HG03025 (cell line): ENCODE measurements at regions not wholly inside any gene's neighbourhood (a gene's known extent, or its start where the extent isn't known, plus 50 kb on each side); places are given as distances from the start of the nearest gene placed in this dataset.

Source experiments
- ATAC-seq: cut with Tn5 transposase; IDR thresholded peaks from one replicate; pipeline ENCODE4 v1.9.1; 2021; ENCODE audit warnings: mild to moderate bottlenecking, moderate library complexity; ENCODE audit not compliant: unreplicated experiment, low FRiP score

- no peak for ATAC-seq
Observed at GRCh38 chr3:63037116-63037515, 161.9 kb upstream of the CADPS start.

GRCh38 chr3:63042833-63043232, 167.6 kb upstream of the CADPS start:
- no peak for ATAC-seq

- ATAC-seq, result no peak
Observed at GRCh38 chr3:63043631-63044030, 168.4 kb upstream of the CADPS start.

DNA sequence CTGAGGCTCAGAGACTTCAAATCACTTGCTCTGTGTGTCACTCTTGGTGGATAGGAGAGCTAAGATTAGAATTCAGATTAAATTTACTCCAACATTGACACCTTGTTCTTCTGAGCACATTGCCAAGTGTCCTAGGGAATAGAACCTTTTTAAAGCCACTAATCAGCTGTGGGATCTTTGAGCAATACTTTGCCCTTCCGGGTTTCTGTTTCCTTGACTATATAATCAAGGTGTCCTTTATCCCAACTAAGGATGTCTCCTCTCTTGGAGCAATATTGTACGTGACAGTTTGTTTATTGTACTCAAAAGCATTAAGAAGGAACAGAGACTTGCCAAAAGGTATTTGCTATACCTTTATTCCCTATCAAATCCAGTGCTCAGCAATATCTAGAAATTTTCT, 170.9 kb upstream of the CADPS start:
- ATAC-seq, result no peak

DNA sequence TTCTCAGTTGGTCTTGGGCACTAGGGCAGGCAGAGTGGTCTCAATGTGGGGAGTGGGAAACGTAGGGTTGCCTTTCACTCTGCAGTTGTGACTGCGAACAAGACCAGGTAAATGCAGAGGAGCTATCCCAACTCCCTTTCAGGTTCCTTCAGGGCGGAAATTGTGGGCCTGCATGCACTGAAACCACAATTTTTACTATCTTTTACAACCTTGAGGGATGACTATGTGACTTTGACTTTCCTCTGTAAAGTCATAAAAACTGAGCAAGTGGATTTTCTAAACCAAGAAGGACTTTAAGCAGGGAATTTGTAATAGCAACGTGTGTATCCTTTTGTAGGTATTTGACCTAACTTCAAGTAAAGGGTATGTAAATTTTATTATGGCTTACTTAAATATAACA, 171.4 kb upstream of the CADPS start:
- no peak for ATAC-seq

DNA sequence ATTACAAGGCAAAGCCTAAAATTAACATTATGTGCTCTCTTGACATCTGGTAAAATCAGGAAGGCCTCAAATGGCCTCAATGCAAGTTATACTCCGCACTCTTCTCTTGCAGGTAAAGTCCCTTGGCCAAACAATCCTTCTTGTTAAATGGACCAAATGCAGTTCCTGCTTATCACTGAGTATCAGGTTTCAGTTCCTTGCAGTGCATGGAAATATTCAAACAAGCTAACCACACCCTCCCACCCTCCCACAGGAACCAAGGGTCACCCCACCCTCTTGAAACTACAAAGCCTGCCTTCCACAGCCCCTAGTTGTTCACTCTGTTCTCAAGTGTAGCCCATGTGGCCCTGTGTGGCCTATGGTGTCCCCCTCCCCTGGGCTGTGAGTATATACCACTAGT, 171.9 kb upstream of the CADPS start:
- ATAC-seq, result peak; percentile 57

DNA sequence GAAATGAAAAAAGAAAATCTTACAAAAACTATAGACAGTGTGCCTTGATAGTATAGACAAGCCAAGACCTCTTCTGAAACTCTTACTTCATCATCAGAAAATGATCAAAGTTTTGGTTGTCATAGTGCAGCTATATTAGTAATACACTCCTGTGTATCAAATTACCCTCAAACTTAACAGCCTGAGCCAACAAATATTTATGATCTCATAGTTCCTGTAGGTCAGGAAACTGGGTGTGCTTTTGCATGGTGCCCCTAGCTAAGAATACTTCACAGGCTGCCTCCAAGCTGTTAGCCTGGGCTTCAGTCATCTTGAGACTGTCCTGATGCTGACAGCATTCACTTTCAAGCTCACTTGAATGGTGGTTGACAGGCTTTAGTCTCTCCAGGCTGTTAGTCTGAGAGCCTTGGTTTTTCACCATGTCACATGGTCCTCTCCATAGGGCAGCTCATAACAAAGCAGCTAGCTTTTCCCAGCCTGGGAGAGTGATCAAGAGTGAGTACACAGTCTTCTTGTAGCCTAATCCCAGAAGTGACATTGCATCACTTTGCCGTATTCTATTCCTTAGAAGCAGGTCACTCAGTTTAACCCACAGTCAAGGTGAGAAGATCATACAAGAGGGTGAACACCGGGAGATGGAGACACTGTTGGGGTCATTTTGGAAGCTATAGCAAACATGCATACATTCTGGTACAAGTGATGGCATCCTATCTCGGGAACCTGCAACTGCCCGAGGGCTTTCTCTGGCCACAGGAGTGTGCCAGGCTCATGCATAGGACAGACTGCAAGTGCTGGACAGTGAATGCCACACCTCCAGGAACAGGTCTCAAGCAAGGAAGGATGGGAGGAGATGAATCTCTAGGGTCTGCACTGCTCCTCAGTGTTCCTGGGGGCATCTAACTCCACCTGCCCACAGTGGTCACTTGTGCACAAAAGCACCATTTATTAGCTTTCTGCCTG, 173.4 kb upstream of the CADPS start:
- no peak for ATAC-seq

DNA sequence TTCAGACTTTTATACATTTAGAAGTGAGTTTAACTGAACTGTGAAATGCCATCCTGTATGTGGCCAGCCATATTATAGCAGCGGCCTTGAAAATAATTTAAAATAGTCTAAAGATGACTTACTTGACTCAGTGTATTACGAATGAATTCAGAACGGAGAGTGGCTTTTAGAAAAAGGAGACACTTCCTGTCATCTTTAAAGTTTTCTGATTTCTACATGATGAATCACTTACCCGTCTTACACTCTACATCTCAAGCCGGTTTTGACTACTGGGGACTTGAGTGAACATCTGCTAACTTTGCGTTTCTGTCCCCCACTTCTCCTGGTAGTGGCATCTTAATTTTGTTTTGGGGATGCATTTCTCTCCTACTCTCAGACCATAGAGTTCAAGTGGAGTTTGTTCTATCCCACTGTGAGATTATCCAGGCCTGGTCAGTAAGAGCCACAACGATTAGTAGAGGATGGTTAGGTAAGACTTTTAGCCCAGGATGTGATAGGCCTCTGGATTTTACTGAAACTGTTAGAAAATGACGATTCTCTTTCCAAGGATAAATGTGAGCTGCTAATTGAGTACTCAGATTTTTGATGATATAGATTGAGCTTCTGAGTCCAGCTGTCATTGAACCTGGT, 175.4 kb upstream of the CADPS start:
- no peak for ATAC-seq

DNA sequence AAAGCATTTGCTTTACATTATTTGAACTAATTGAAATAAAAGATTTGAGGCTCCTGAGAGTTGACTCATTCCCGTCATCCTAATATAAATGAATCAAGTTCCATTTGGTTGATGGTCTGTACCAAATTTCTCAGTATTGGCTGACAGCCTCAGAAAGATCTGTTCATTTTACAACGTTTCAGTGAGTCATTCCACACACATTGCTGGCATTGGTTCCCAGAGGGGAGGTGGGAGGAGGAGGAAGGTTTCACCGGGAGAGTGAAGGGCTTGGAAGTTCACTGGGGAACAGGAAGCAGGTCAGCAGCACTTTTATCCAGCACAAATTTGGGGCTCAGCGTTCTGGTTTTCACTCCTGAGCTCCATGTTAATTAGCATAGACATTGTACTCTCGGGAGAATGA, 176.7 kb upstream of the CADPS start:
- no peak for ATAC-seq

- no peak for ATAC-seq
Observed at GRCh38 chr3:63056932-63057331, 181.7 kb upstream of the CADPS start.

DNA sequence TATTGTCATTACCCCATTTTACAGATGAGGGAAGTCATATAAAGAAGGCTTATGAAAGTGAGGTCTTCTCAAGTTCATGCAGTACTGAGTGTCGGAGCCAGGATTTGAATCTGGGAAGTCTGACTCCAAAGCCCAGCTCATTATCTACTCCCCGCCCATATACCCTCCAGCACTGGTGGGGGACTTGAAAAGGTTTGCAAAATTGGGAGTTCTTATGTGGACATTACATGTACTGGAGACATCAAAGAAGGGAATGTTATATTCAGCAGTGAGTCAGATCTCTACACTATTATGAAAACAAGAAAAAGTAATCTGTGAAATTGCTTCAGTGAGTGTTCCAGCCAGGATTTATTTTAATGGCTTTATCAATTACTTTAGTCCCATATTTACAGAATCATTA, 185.2 kb upstream of the CADPS start:
- no peak for ATAC-seq

DNA sequence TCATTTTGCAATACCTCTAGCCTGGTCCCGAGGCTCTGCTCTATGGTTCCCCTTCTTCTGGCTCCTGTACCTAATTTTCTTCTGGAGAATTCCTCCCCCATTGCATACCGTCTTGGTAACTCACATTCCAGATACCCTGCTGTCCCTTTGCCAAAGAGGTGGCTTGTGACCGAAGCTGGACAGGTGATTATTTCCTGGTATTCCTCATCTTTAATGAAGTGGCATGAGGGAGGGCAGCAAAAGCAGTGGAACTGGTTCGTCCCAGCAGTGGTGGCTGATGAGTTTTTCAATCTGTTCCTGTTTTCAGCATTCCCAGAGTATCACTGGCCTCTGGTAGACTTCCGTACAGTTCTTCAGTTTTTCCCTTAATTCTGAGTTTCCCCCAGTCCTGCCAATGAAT, 186.2 kb upstream of the CADPS start:
- no peak for ATAC-seq

DNA sequence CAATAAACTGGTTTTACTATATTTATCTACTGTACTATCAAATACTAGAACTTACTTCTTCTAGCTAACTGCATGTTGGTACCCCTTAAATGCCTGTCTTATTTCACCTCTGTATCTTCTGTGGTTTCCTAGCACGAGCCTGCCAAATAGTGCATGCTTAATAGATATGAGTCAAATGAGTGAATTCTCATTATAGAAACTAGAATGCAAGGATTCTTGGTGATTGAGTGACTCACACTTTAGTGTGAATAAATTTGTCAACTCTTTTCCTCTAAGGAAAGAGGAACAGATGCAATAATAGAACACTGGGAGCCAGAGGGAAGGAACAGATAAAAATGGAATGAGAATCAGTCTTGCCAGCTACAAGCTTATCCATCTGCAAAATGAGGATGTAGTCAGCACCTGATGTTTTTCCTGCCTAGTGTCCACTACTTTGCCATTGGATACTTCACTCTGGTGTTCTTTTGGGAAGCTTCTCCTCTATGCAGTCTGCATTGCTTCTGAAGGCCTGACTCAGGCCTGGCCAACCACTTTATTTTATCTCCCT, 189.1 kb upstream of the CADPS start:
- no peak for ATAC-seq

DNA sequence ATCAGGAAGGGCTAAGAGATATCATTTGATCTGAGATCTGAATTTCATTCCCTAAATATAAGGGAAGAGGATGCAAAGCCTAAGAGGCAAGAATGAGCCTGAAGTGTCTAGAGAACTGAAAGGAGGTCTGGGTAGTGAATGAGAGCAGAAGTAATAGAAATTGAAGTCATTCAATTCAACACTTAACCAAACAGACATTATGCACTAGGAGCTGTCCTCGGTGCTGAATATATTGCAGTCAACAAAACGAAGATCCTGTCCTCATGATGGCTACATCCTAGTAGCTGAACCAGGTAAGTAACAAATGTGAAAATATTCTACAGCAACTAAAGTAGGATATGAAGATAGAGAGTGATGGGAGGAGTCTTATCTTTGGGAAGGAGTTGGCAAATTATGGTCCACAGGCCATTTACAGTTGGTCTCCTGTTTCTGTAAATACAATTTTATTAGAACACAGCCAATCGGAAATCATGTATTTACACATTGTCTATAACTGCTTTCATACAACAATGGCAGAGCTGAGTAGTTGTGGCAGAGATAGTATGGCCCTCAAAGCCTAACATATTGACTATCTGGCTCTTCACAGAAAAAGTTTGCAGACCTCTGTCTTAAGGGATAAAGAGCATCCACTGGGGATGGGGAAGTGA, 192.9 kb upstream of the CADPS start:
- no peak for ATAC-seq

DNA sequence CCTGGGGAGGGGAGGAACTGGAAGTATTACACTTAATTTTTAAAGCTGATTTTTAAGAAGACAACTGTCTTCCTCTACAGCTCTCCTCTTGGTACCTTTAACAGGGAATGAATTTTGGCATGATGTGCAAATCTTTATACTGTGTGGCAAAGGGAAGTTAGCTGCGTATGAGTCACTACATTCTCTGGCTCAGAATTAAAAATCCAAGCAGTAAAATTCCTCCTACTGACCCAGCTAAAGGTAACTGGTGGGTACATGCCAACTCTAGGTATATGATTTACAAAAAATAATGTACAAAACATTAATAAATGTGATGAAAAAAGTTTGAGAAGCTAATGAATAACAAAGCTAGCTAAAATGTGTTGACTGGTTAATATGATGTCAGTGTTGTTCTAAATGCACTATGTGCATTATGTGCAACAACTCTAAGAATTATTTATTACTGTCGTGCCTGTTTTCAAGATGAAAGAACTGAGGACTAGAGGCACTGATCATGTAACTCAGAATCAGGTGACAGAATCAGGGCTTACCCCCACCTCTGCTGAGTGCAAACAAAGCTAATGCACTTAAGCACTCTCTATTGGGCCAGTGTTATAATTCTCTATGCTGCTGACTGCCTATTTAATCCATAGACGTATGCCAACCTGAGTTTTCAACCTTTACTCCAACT, 194.7 kb upstream of the CADPS start:
- no peak for ATAC-seq

DNA sequence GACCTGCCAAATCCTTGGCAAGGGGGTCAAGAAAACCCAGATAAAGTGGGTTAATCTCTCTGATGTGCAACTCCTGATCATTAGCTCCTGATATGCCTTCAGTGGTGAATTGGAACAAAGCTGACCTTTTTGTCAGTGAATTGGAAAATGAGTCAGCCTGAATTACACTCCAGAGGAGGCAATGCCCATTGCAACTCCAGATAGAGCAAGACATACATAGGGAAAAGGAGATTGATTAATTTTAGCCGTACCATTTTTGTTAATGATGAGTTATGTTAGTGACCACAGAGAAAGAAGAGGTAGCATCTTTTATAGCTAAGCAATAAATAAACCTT, 195.2 kb upstream of the CADPS start:
- no peak for ATAC-seq

GRCh38 chr3:63076357-63076756, 201.1 kb upstream of the CADPS start:
- ATAC-seq, result no peak

GRCh38 chr3:63086190-63086589, 191.9 kb upstream of the SYNPR start:
- no peak for ATAC-seq

- ATAC-seq, result no peak
Observed at GRCh38 chr3:63089007-63089750, 188.9 kb upstream of the SYNPR start.

DNA sequence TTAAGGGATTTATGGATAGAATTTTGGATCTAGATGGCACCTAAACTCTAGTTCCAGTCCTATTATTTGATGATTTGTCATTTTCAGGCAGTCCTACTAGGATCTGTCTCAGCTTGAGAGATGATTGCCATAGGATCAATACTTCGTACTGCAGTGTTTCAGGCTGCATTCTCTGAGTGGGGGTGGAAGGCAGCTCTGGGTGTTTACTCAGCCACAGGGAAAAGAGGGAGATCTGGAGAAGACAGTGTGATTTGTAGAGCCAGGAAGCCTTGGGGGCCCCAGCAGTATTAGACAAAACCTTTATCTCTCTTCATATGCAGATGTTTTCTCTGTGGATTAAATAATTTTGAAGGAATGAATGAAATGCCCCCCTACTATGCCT, 188.4 kb upstream of the SYNPR start:
- ATAC-seq, result no peak
